ENCODE measurements at regions not wholly inside any gene's neighbourhood (a gene's known extent, or its start where the extent isn't known, plus 50 kb on each side); places are given as distances from the start of the nearest gene placed in this dataset.

- TF ChIP-seq CTCF (IDR thresholded peaks at IDR 0.05), result no peak
- no peak overlapping the region for H3K4me3 ChIP-seq
- H3K9me3 ChIP-seq, result peaks cover 6% of the 10 kb centered on the region
- no peaks in the 10 kb centered on the region for H3K36me3 ChIP-seq (ENCODE audit: insufficient read depth in 1 of 2, low read depth in 1 of 2)
- no peak overlapping the region for H3K27ac ChIP-seq
- WGBS, 3 donors, result 84 to 91% (median 91%) methylated on average over 5 of the region's 5 CpGs
- H3K4me1 ChIP-seq, result no peaks in the 10 kb centered on the region
- intact Hi-C loops (cut with DNase I), result no loop called here
- no peak for DNase-seq
- H3K27me3 ChIP-seq (ENCODE audit: insufficient read depth in 3 of 3, low read length in 2 of 3), result peaks cover 0 to 3% (median 2%) of the 10 kb centered on the region in 3 donors
- ATAC-seq, result no peak
Measured at GRCh38 chr5:174668349-174668748, 56.0 kb upstream of the MSX2 start.

All from psoas muscle (tissue), 7 donors.